ENCODE measurements at regions not wholly inside any gene's neighbourhood (a gene's known extent, or its start where the extent isn't known, plus 50 kb on each side); places are given as distances from the start of the nearest gene placed in this dataset.

GRCh38 chr2:7767902-7768301 lies 850.7 kb downstream of the RNF144A start:
- TF ChIP-seq POLR2A (IDR thresholded peaks at IDR 0.05) (no peak), CTCF (IDR thresholded peaks at IDR 0.05) (no peak)
